Body of pancreas (tissue), 4 donors: ENCODE measurements at regions not wholly inside any gene's neighbourhood (a gene's known extent, or its start where the extent isn't known, plus 50 kb on each side); places are given as distances from the start of the nearest gene placed in this dataset.
"Not testable (repeated sequence)": the region's sequence is repeated elsewhere in the genome, so short reads cannot be mapped to it uniquely, and the experiment has no call there.

Experiments
- ATAC-seq: fragments of 150-250 bp; one replicate; pipeline ENCODE4 v1.9.1; 2016
- DNase-seq, 4 donors: peaks; one replicate each; pipeline ENCODE4 v3.0.0-alpha.2; 2019
- H3K27ac ChIP-seq, 4 donors: fragments of 200-600 bp; sonication (generic); 1 replicate in 3 of 4; 2 replicates in 1 of 4; pipeline versions ENCODE4 v1.5.1 to v1.6.1; 2016 to 2019; ENCODE audit warnings: mild to moderate bottlenecking in 1 of 4, mixed read lengths in 1 of 4, moderate library complexity in 1 of 4
- H3K27me3 ChIP-seq, 2 donors: fragments of 200-600 bp; sonication (generic); one replicate each; pipeline ENCODE4 v1.6.0; 2016; ENCODE audit warnings: mild to moderate bottlenecking in 1 of 2
- H3K36me3 ChIP-seq, 2 donors: fragments of 200-600 bp; sonication (generic); replicated peaks in 1 of 2; 2 replicates each; pipeline ENCODE4 v1.5.1; 2016; ENCODE audit warnings: low read depth in 2 of 2; ENCODE audit not compliant: insufficient read depth in 1 of 2
- H3K4me1 ChIP-seq: fragments of 200-600 bp; sonication (generic); one replicate; pipeline ENCODE4 v1.6.0; 2016
- H3K4me3 ChIP-seq, 2 donors: fragments of 200-600 bp; sonication (generic); 1 replicate in 1 of 2; 2 replicates in 1 of 2; pipeline ENCODE4 v1.5.1; 2016 to 2019
- H3K9me3 ChIP-seq, 3 donors: fragments of 200-600 bp; sonication (generic); 1 replicate in 2 of 3; 2 replicates in 1 of 3; pipeline ENCODE4 v1.5.1; 2016
- CTCF ChIP-seq, 7 experiments: fragments of 450-650 bp in 4 of 7; fragments of 200-600 bp in 3 of 7; sonication (generic) in 3 of 7; IDR thresholded peaks; one replicate each; pipeline ENCODE4 v1.5.1; 2016 to 2019; ENCODE audit warnings: antibody characterized with exemption in 7 of 7
- POLR2A ChIP-seq, 3 donors: fragments of 450-650 bp; IDR thresholded peaks; one replicate each; pipeline ENCODE4 v1.6.1; 2016; ENCODE audit warnings: antibody characterized with exemption in 3 of 3, mild to moderate bottlenecking in 2 of 3
- WGBS, 2 donors: methylation state at CpG; one replicate each; pipeline ENCODE4 v1.1.5; 2017; 5-methylcytosine and 5-hydroxymethylcytosine counted together
- intact Hi-C: fragments of 100-400 bp; cut with DNase I; formaldehyde crosslinking; loops from one replicate; pipeline ENCODE4 v1.15.1; 2023

GRCh38 chr18:34514957-34515356 is 195.1 kb upstream of the DTNA start:
- DNase-seq, result no peak
- ATAC-seq, result no peak
- Histone ChIP-seq H3K4me1 (peaks cover 16% of the 10 kb centered on the region), H3K4me3 (no peak overlapping the region), H3K9me3 (no peaks in the 10 kb centered on the region), H3K36me3 (no peaks in the 10 kb centered on the region), H3K27ac (no peak overlapping the region), H3K27me3 (no peaks in the 10 kb centered on the region)
- 62 to 68% methylated on average over 1 of the region's 1 CpG for WGBS, 2 donors
- TF ChIP-seq CTCF (IDR thresholded peaks at IDR 0.05), result no peak
- TF ChIP-seq POLR2A (IDR thresholded peaks at IDR 0.05), result no peak
- intact Hi-C loops, result no loop called here

DNA sequence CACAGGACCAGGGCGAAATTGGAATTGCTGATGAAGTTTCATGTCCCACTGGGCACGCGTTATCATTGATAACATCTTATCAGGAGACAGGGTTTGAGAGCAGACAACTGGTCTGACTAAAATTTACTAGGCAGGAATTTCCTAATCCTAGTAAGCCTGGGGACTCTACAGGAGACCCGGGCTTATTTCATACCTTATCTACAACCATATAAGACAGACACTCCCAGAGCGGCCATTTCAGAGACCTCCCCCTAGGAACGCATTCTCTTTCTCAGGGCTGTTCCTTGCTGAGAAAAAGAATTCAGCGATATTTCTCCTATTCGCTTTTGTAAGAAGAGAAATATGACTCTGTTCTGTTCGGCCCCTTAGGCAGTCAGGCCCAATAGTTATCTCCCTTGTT is 193.7 kb upstream of the DTNA start:
- DNase-seq, intact Hi-C loops, H3K27me3 ChIP-seq, H3K27ac ChIP-seq, H3K36me3 ChIP-seq, ATAC-seq, H3K9me3 ChIP-seq, H3K4me3 ChIP-seq: not testable (repeated sequence)
- 84% methylated on average over 9 of the region's 9 CpGs for WGBS, 2 donors
- peaks cover 19% of the 10 kb centered on the region for H3K4me1 ChIP-seq

GRCh38 chr18:34516996-34517395 is 193.1 kb upstream of the DTNA start:
- H3K4me1 ChIP-seq, result peaks cover 24% of the 10 kb centered on the region
- H3K27ac ChIP-seq, intact Hi-C loops, H3K27me3 ChIP-seq, DNase-seq, H3K36me3 ChIP-seq, H3K4me3 ChIP-seq, H3K9me3 ChIP-seq, ATAC-seq: not testable (repeated sequence)
- 90 to 93% methylated on average over 2 of the region's 2 CpGs for whole genome bisulfite sequencing, 2 donors

DNA sequence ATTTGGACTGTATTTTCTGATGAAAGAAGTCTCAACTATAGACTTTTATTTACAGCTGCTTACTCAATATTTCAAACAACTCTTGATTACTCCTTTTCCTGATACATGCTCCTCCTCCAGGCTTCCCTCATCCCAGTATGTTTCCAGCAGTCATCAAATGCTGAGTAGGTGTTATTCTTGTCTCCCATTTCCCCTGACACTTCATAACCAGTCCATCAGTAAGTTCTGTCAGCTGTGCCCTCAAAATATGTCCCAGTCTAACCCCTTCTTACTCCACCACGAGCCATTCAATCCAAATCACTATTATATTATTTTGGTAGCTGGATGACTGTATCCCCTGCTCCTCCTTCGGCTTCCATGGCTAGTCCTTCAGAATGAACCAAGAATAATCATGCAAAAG is 189.1 kb upstream of the DTNA start:
- DNase-seq, result no peak
- intact Hi-C loops, result no loop called here
- Histone ChIP-seq H3K27me3 (no peaks in the 10 kb centered on the region), H3K36me3 (no peaks in the 10 kb centered on the region), H3K4me3 (no peak overlapping the region), H3K27ac (no peak overlapping the region), H3K9me3 (no peaks in the 10 kb centered on the region), H3K4me1 (peaks cover 46% of the 10 kb centered on the region)
- 96 to 100% methylated on average over 2 of the region's 2 CpGs for WGBS, 2 donors
- no peak for ATAC-seq
- TF ChIP-seq POLR2A (IDR thresholded peaks at IDR 0.05), result no peak
- no peak for TF ChIP-seq CTCF (IDR thresholded peaks at IDR 0.05)

DNA sequence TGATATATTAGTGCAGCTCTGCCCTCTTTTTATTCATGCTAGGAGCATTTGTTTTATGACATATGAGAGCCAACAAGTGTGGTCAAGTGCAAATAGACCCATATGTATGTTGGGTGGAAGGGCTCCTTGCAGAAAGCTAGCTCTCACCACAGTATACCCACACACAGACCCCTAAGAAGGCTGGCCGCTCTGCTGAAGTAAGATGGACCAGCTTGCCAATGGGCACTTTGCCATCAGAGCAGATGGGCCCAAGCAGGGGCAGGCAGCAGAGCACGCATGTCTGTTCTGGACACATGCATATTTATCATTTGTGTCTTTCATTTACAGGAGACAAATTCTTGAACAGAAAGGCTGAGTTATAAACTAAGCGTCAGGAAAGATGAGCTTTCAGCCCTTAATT is 187.5 kb upstream of the DTNA start:
- intact Hi-C loops, result no loop called here
- DNase-seq, result peak; percentile 55 to 82 (median 68)

DNA sequence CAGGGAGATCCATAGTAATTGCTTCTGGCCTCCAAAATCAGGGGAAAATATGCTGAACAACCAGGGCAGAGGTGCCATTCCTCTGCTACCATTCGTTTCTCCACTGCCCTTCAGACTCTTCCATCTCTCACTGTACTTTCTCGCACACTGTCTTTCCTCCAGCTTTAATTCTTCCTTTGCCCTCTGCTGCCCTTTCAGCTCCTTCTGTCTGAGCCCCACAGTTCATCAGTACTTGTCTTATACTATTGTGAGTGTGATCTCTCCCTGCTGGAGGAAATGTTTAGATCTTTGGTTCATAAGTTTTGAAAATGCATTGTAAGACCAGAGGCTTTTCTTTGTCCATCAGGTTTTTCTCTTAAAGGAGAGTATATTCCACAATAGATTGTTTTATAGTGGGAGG is 184.9 kb upstream of the DTNA start:
- Histone ChIP-seq H3K9me3 (no peaks in the 10 kb centered on the region), H3K36me3 (no peaks in the 10 kb centered on the region), H3K4me3 (no peak overlapping the region), H3K27ac (no peak overlapping the region), H3K27me3 (no peaks in the 10 kb centered on the region), H3K4me1 (peaks cover 74% of the 10 kb centered on the region)
- 57 to 65% methylated on average over 2 of the region's 2 CpGs for WGBS, 2 donors
- no peak for TF ChIP-seq CTCF (IDR thresholded peaks at IDR 0.05)
- no peak for TF ChIP-seq POLR2A (IDR thresholded peaks at IDR 0.05)
- intact Hi-C loops, result no loop called here
- no peak for DNase-seq
- no peak for ATAC-seq

More for the DNA sequence above, 187.5 kb upstream of the DTNA start:
- Histone ChIP-seq H3K9me3 (no peaks in the 10 kb centered on the region), H3K4me1 (peaks cover 57% of the 10 kb centered on the region), H3K4me3 (no peak overlapping the region), H3K27ac (no peak overlapping the region), H3K36me3 (no peaks in the 10 kb centered on the region), H3K27me3 (no peaks in the 10 kb centered on the region)
- WGBS, 2 donors, result 29 to 36% methylated on average over 3 of the region's 3 CpGs
- no peak for TF ChIP-seq POLR2A (IDR thresholded peaks at IDR 0.05)
- no peak for ATAC-seq
